Naive thymus-derived CD4-positive, alpha-beta T cell (primary cell): ENCODE measurements at regions not wholly inside any gene's neighbourhood (a gene's known extent, or its start where the extent isn't known, plus 50 kb on each side); places are given as distances from the start of the nearest gene placed in this dataset.

Source experiments
- ATAC-seq: fragments of 150-1000 bp; cut with Tn5 transposase; 2 replicates; pipeline ENCODE4 v1.10.0; 2021; ENCODE audit warnings: mild to moderate bottlenecking, moderate library complexity
- CTCF ChIA-PET: fragments of 350-600 bp; sonication (Branson Sonifier 250); formaldehyde crosslinking; loops from one replicate; lab custom pipeline; 2021; ENCODE audit warnings: antibody characterized with exemption; lab: Charles Lee
- POLR2A ChIA-PET: fragments of 350-600 bp; sonication (Branson Sonifier 250); formaldehyde crosslinking; loops from one replicate; lab custom pipeline; 2021; ENCODE audit warnings: antibody characterized with exemption, inconsistent platforms; lab: Charles Lee
- DNase-seq, 9 donors: peaks; one replicate each; pipeline versions ENCODE4 v3.0.0 to v3.0.0-alpha.2; 2020 to 2022; ENCODE audit warnings: mixed read lengths in 1 of 9
- H3K27ac ChIP-seq: one replicate; pipeline ENCODE4 v1.7.0; 2013; ENCODE audit warnings: mild to moderate bottlenecking, low read depth, low read length, moderate library complexity
- H3K27me3 ChIP-seq, 2 donors: one replicate each; pipeline ENCODE4 v1.7.0; 2013; ENCODE audit warnings: low read length in 2 of 2, mild to moderate bottlenecking in 2 of 2, moderate library complexity in 2 of 2; ENCODE audit not compliant: control insufficient read depth in 2 of 2, insufficient read depth in 2 of 2
- H3K36me3 ChIP-seq, 3 experiments: 1 replicate in 2 of 3; 2 replicates in 1 of 3; pipeline ENCODE4 v1.7.0; 2013; ENCODE audit warnings: low read length in 3 of 3, mild to moderate bottlenecking in 3 of 3, moderate library complexity in 1 of 3; ENCODE audit not compliant: insufficient read depth in 3 of 3, control insufficient read depth in 2 of 3
- H3K4me1 ChIP-seq, 2 donors: one replicate each; pipeline ENCODE4 v1.7.0; 2013; ENCODE audit warnings: low read length in 2 of 2, mild to moderate bottlenecking in 2 of 2, moderate library complexity in 1 of 2; ENCODE audit not compliant: control insufficient read depth in 2 of 2, insufficient read depth in 2 of 2
- H3K4me3 ChIP-seq: 2 replicates; pipeline ENCODE4 v1.7.0; 2013; ENCODE audit warnings: mild to moderate bottlenecking, low read length
- H3K9me3 ChIP-seq, 3 experiments: 1 replicate in 2 of 3; 2 replicates in 1 of 3; pipeline ENCODE4 v1.7.0; 2013; ENCODE audit warnings: low read length in 3 of 3; ENCODE audit not compliant: control insufficient read depth in 2 of 3
- H3K27ac Mint-ChIP-seq, 9 donors: one replicate each; pipeline ENCODE4 v1.8.0; 2020 to 2022; ENCODE audit warnings: mixed read lengths in 9 of 9, mild to moderate bottlenecking in 8 of 9, moderate library complexity in 5 of 9, inconsistent platforms in 2 of 9
- H3K27me3 Mint-ChIP-seq, 5 donors: one replicate each; pipeline ENCODE4 v1.8.0; 2021 to 2022; ENCODE audit warnings: mixed read lengths in 5 of 5, mild to moderate bottlenecking in 1 of 5
- H3K36me3 Mint-ChIP-seq, 5 donors: one replicate each; pipeline ENCODE4 v1.8.0; 2020 to 2022; ENCODE audit warnings: mixed read lengths in 5 of 5, mild to moderate bottlenecking in 3 of 5, inconsistent platforms in 1 of 5
- H3K4me1 Mint-ChIP-seq, 7 donors: one replicate each; pipeline ENCODE4 v1.8.0; 2020 to 2022; ENCODE audit warnings: mixed read lengths in 7 of 7, mild to moderate bottlenecking in 3 of 7, inconsistent platforms in 1 of 7
- H3K4me3 Mint-ChIP-seq, 10 donors: one replicate each; pipeline ENCODE4 v1.8.0; 2020 to 2022; ENCODE audit warnings: mild to moderate bottlenecking in 10 of 10, mixed read lengths in 10 of 10, moderate library complexity in 6 of 10, inconsistent platforms in 2 of 10
- H3K9me3 Mint-ChIP-seq, 11 donors: one replicate each; pipeline ENCODE4 v1.8.0; 2020 to 2022; ENCODE audit warnings: mixed read lengths in 11 of 11, mild to moderate bottlenecking in 4 of 11, inconsistent platforms in 1 of 11, moderate library complexity in 1 of 11
- intact Hi-C, 2 donors: fragments of 100-400 bp; cut with micrococcal nuclease; formaldehyde crosslinking; loops; one replicate each; pipeline ENCODE4 v1.15.1; 2023

DNA sequence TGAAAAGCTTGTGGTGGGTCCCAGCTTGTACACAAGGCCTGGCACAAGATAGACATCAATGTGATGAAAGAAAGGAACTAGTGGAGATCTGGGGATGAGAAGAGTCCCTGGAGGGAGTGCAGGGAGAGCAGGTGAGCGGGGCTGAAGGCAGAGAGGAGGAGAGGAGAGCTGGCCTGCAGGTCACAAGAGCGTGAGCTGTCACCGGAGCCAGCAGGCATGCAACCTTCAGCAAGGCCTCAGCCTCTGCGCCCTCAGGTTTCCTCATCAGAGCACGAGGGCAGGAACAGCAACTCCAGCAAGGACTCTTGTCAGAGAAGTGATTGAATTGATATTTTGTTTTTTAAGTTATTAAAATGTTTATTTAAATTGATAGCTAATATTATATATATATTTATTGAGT is 188.6 kb downstream of the CXCL12 start:
- peaks cover 0 to 1% (median 0%) of the 10 kb centered on the region in 7 donors for H3K4me1 Mint-ChIP-seq
- DNase-seq, result no peak
- ChIA-PET POLR2A (no interaction called here), CTCF (no interaction called here)
- Histone ChIP-seq H3K27me3 (no peaks in the 10 kb centered on the region), H3K4me3 (no peak overlapping the region), H3K27ac (no peak overlapping the region), H3K36me3 (no peaks in the 10 kb centered on the region), H3K9me3 (no peaks in the 10 kb centered on the region), H3K4me1 (no peaks in the 10 kb centered on the region)
- H3K36me3 Mint-ChIP-seq, result peaks cover 0 to 4% (median 0%) of the 10 kb centered on the region in 5 donors
- no peak for ATAC-seq
- peaks cover 0 to 8% (median 0%) of the 10 kb centered on the region in 11 donors for H3K9me3 Mint-ChIP-seq
- no peak overlapping the region for H3K4me3 Mint-ChIP-seq
- intact Hi-C loops, result no loop called here
- H3K27me3 Mint-ChIP-seq, result peaks cover 0 to 15% (median 4%) of the 10 kb centered on the region in 5 donors
- H3K27ac Mint-ChIP-seq, result no peak overlapping the region

DNA sequence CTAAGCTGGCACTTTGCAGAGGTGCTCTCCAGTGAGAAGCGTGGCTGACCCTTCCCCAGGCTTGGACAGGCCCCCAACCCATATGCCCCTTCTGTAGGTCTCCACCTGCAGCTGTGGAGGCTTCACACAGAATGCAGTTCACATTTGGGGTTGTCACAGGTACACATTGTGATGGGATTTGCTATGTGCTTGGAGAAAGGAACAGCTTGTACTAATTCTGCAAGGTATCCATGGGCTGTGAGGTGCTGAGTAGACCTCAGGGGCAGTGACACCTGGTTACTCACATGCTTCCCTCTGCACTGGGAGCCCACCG is 188.9 kb downstream of the CXCL12 start:
- no peaks in the 10 kb centered on the region for H3K9me3 ChIP-seq
- no peak overlapping the region for H3K4me3 ChIP-seq
- no peaks in the 10 kb centered on the region for H3K4me1 ChIP-seq
- Mint-ChIP-seq H3K9me3 (peaks cover 0 to 6% (median 3%) of the 10 kb centered on the region in 11 donors), H3K4me1 (peaks cover 0 to 1% (median 0%) of the 10 kb centered on the region in 7 donors), H3K27ac (no peak overlapping the region), H3K4me3 (no peak overlapping the region), H3K36me3 (peaks cover 0 to 3% (median 0%) of the 10 kb centered on the region in 5 donors), H3K27me3 (peaks cover 0 to 15% (median 4%) of the 10 kb centered on the region in 5 donors)
- H3K27ac ChIP-seq, result no peak overlapping the region
- intact Hi-C loops, result no loop called here
- no peaks in the 10 kb centered on the region for H3K36me3 ChIP-seq
- no peaks in the 10 kb centered on the region for H3K27me3 ChIP-seq
- POLR2A ChIA-PET, result no interaction called here
- ATAC-seq, result no peak
- CTCF ChIA-PET, result no interaction called here
- no peak for DNase-seq

DNA sequence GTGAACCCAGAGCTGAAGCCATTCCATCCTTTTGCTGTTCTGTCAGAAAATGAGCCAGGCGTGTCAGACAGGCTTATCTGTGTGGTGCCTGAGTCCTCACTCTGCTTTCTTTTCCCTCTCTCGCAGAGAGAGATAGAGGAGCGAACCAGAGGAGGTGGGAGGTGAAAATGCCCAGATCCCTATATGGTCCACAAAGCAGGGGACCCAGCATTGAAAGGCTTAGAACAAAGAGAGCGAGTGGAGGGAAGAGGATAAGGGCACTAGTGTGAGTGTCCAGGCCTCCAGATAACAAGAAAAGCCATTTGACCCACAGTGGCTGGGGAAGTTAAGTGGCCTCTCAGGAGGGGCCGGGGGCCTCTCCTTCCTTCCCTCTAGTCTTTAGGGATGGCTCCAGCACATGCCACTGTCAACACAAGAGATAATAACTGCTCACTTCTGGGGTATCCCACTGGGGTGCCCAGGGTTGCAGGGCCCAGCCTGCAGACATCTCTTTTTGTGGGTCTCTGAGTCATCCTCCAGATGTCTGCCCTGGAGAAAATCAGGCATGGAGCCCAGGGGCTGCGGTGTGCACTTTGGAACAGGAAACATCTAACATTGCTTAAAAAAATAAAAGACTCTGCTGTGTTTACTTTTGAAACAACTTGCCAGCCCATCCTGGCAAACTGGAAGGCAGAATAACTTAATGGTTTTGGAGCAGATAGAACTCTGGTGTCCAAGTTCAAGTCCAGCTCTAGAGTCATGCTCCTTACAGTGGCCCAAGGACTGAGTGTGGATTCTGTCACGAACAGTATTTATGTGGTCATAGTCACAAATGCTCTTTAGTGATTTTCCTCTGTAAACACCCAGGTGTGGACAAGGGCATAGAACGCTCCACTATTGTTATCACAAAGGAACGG is 189.5 kb downstream of the CXCL12 start:
- ATAC-seq, result no peak
- intact Hi-C loops, result no loop called here
- ChIA-PET POLR2A (no interaction called here), CTCF (no interaction called here)
- H3K4me1 ChIP-seq, result no peaks in the 10 kb centered on the region
- no peak overlapping the region for H3K27ac ChIP-seq
- Mint-ChIP-seq H3K4me3 (no peak overlapping the region), H3K4me1 (peaks cover 0 to 1% (median 0%) of the 10 kb centered on the region in 7 donors), H3K9me3 (peaks cover 0 to 6% (median 2%) of the 10 kb centered on the region in 11 donors), H3K36me3 (no peaks in the 10 kb centered on the region), H3K27ac (no peak overlapping the region), H3K27me3 (peaks cover 0 to 15% (median 4%) of the 10 kb centered on the region in 5 donors)
- no peaks in the 10 kb centered on the region for H3K9me3 ChIP-seq
- H3K36me3 ChIP-seq, result no peaks in the 10 kb centered on the region
- H3K27me3 ChIP-seq, result no peaks in the 10 kb centered on the region
- no peak for DNase-seq
- H3K4me3 ChIP-seq, result no peak overlapping the region

DNA sequence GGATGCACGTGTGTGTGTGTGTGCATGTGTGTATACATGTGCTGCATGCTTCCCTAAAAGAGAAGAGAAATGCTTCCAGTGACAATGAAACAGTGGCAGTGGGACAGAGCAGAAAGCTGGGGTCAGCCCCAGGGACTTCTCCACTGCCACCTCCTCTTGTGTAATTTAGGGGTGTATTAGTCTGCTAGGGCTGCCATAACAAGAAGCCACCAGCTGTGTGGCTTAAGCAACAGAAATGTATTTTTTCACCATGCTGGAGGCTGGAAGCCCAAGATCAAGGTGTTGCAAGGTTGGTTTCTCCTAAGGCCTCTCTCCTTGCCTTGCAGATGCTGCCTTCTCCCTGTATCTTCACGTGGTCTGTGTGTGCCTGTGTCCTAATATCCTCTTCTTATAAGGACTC is 190.5 kb downstream of the CXCL12 start:
- ChIA-PET CTCF (no interaction called here), POLR2A (no interaction called here)
- Mint-ChIP-seq H3K27me3 (peaks cover 0 to 15% (median 4%) of the 10 kb centered on the region in 5 donors), H3K9me3 (peaks cover 0 to 6% (median 4%) of the 10 kb centered on the region in 11 donors), H3K36me3 (no peaks in the 10 kb centered on the region), H3K4me1 (peaks cover 0 to 1% (median 0%) of the 10 kb centered on the region in 7 donors), H3K4me3 (no peak overlapping the region), H3K27ac (no peak overlapping the region)
- H3K4me1 ChIP-seq, result no peaks in the 10 kb centered on the region
- no peak overlapping the region for H3K27ac ChIP-seq
- H3K36me3 ChIP-seq, result no peaks in the 10 kb centered on the region
- no peak for ATAC-seq
- no peak overlapping the region for H3K4me3 ChIP-seq
- no peaks in the 10 kb centered on the region for H3K27me3 ChIP-seq
- intact Hi-C loops, result no loop called here
- H3K9me3 ChIP-seq, result no peaks in the 10 kb centered on the region
- no peak for DNase-seq

DNA sequence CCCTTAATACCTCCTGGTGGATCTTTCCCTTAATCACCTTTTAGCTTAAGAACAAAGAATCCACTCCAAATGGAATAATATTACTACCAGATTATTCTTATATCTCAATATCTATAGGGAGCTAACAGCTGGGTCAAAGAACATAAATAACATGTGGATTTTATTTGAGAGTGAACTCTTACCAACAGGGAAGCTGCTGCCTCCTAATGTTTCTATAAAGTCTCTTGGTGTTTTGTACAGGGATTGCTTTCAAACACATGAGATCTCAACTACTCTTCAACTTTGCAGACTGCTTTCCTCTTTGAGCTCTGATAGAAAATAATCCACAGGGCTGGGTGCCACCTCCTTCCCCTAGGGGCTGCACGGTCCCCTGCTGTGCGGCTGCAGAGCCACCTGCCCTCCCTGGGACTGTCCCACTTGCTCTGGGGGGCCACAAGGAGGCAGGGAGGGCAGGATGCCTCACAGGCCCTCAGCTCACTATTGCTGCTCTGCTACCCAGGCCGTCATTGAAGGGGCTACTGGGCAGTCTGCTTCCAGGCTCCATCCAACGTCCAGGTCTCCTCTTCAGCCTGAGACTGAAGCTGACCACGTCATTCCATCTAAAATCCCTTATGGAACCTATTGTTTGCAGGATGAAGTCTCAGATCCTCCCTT is 191.2 kb downstream of the CXCL12 start:
- intact Hi-C loops, result no loop called here
- ATAC-seq, result no peak
- ChIA-PET CTCF (no interaction called here), POLR2A (no interaction called here)
- DNase-seq, result no peak
- H3K4me3 ChIP-seq, result no peak overlapping the region
- H3K4me1 Mint-ChIP-seq, result peaks cover 0 to 1% (median 0%) of the 10 kb centered on the region in 7 donors
- peaks cover 0 to 15% (median 4%) of the 10 kb centered on the region in 5 donors for H3K27me3 Mint-ChIP-seq
- H3K4me1 ChIP-seq, result no peaks in the 10 kb centered on the region
- peaks cover 0 to 8% (median 4%) of the 10 kb centered on the region in 11 donors for H3K9me3 Mint-ChIP-seq
- no peaks in the 10 kb centered on the region for H3K36me3 ChIP-seq
- no peak overlapping the region for H3K27ac ChIP-seq
- H3K27ac Mint-ChIP-seq, result no peak overlapping the region
- H3K36me3 Mint-ChIP-seq, result peaks cover 0 to 2% (median 0%) of the 10 kb centered on the region in 5 donors
- no peaks in the 10 kb centered on the region for H3K9me3 ChIP-seq
- H3K27me3 ChIP-seq, result no peaks in the 10 kb centered on the region
- H3K4me3 Mint-ChIP-seq, result no peak overlapping the region

DNA sequence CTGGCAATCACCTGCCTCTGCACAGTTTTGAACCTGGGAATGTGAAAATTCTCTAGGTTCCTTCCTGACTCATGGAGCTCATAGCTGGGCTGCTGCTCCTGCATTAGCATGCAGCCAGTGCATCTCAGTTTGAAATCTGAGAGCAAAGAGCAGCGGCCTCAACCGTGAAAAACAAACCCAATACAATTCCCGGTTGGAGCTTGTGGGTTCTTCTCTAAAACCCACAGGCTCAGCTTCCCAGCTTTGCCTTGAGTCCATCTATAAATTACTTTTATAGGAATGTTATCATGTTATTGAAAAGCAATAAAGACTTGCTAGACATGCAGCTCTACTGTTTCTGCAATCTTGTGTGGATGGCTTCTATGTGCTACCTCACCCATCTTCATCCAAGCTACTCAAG is 191.7 kb downstream of the CXCL12 start:
- H3K27me3 ChIP-seq, result no peaks in the 10 kb centered on the region
- ATAC-seq (no peak), DNase-seq (no peak)
- no peak overlapping the region for H3K4me3 ChIP-seq
- ChIA-PET CTCF (no interaction called here), POLR2A (no interaction called here)
- no peaks in the 10 kb centered on the region for H3K36me3 ChIP-seq
- Mint-ChIP-seq H3K27ac (no peak overlapping the region), H3K9me3 (peaks cover 0 to 12% (median 4%) of the 10 kb centered on the region in 11 donors), H3K36me3 (peaks cover 0 to 4% (median 0%) of the 10 kb centered on the region in 5 donors), H3K4me3 (no peak overlapping the region), H3K27me3 (peaks cover 0 to 15% (median 4%) of the 10 kb centered on the region in 5 donors), H3K4me1 (peaks cover 0 to 1% (median 0%) of the 10 kb centered on the region in 7 donors)
- H3K27ac ChIP-seq, result no peak overlapping the region
- H3K4me1 ChIP-seq, result no peaks in the 10 kb centered on the region
- H3K9me3 ChIP-seq, result no peaks in the 10 kb centered on the region
- intact Hi-C loops, result no loop called here
